Fibroblast of the conjunctiva (primary cell): ENCODE measurements at regions not wholly inside any gene's neighbourhood (a gene's known extent, or its start where the extent isn't known, plus 50 kb on each side); places are given as distances from the start of the nearest gene placed in this dataset.
"Not testable (repeated sequence)": the region's sequence is repeated elsewhere in the genome, so short reads cannot be mapped to it uniquely, and the experiment has no call there.

Experiments
- DNase-seq: peaks from one replicate; pipeline ENCODE4 v3.0.0-alpha.2; 2010; ENCODE audit warnings: low read depth

- DNase-seq = no peak
Observed at GRCh38 chr10:84854439-84854838, 526.0 kb downstream of the CCSER2 start.

- DNase-seq = no peak
Observed at GRCh38 chr10:84860855-84861254, 532.5 kb downstream of the CCSER2 start.

- no peak for DNase-seq
Observed at GRCh38 chr10:84862551-84862950, 534.2 kb downstream of the CCSER2 start.

GRCh38 chr10:84863675-84864074, 535.3 kb downstream of the CCSER2 start:
- no peak for DNase-seq

- DNase-seq = no peak
Observed at GRCh38 chr10:84876116-84876999, 548.0 kb downstream of the CCSER2 start.

- DNase-seq = no peak
Observed at GRCh38 chr10:84879991-84880390, 551.6 kb downstream of the CCSER2 start.

- DNase-seq = not testable (repeated sequence)
Observed at GRCh38 chr10:84881696-84882095, 553.3 kb downstream of the CCSER2 start.

GRCh38 chr10:84890706-84891105, 562.3 kb downstream of the CCSER2 start:
- no peak for DNase-seq

- DNase-seq = no peak
Observed at GRCh38 chr10:84891631-84892030, 563.2 kb downstream of the CCSER2 start.

GRCh38 chr10:84895541-84895940, 567.2 kb downstream of the CCSER2 start:
- no peak for DNase-seq

- DNase-seq = no peak
Observed at GRCh38 chr10:84896909-84897308, 568.5 kb downstream of the CCSER2 start.

- no peak for DNase-seq
Observed at GRCh38 chr10:84899268-84899667, 570.9 kb downstream of the CCSER2 start.

GRCh38 chr10:84900141-84900540, 571.8 kb downstream of the CCSER2 start:
- DNase-seq = no peak

- no peak for DNase-seq
Observed at GRCh38 chr10:84901885-84902284, 573.5 kb downstream of the CCSER2 start.

- no peak for DNase-seq
Observed at GRCh38 chr10:84902553-84902952, 574.2 kb downstream of the CCSER2 start.

GRCh38 chr10:84903320-84903719, 574.9 kb downstream of the CCSER2 start:
- no peak for DNase-seq

- no peak for DNase-seq
Observed at GRCh38 chr10:84907461-84908009, 579.1 kb downstream of the CCSER2 start.

GRCh38 chr10:84908491-84908890, 580.1 kb downstream of the CCSER2 start:
- DNase-seq = no peak

- no peak for DNase-seq
Observed at GRCh38 chr10:84921701-84922100, 593.3 kb downstream of the CCSER2 start.

- no peak for DNase-seq
Observed at GRCh38 chr10:84924131-84924530, 595.7 kb downstream of the CCSER2 start.

GRCh38 chr10:84925495-84925894, 597.1 kb downstream of the CCSER2 start:
- DNase-seq = no peak

- DNase-seq = no peak
Observed at GRCh38 chr10:84933402-84933801, 605.0 kb downstream of the CCSER2 start.

- DNase-seq = no peak
Observed at GRCh38 chr10:84935772-84936171, 607.4 kb downstream of the CCSER2 start.
